HepG2 (cell line): ENCODE measurements at regions not wholly inside any gene's neighbourhood (a gene's known extent, or its start where the extent isn't known, plus 50 kb on each side); places are given as distances from the start of the nearest gene placed in this dataset.

Experiments used
- BRCA1 ChIP-seq: sonication (generic); formaldehyde crosslinking; IDR thresholded peaks from 2 replicates; pipeline ENCODE4 v1.4.0; 2020; ENCODE audit warnings: missing genetic modification reagents
- FOXA1 ChIP-seq, 2 experiments: fragments of 450-650 bp in 1 of 2; sonication (generic) in 1 of 2; formaldehyde crosslinking in 1 of 2; IDR thresholded peaks; 2 replicates each; pipeline versions ENCODE4 v1.4.0 to v1.6.1; 2016 to 2020; ENCODE audit warnings: missing genetic modification reagents in 1 of 2
- FOXK1 ChIP-seq: sonication (generic); formaldehyde crosslinking; IDR thresholded peaks from 2 replicates; pipeline ENCODE4 v1.4.0; 2020; ENCODE audit warnings: low read depth, missing genetic modification reagents, borderline replicate concordance
- FOXO1 ChIP-seq: sonication (generic); formaldehyde crosslinking; IDR thresholded peaks from 2 replicates; pipeline ENCODE4 v1.4.0; 2020; ENCODE audit warnings: missing genetic modification reagents
- HOMEZ ChIP-seq: IDR thresholded peaks from 2 replicates; pipeline ENCODE4 v1.6.1; 2016; ENCODE audit warnings: low read depth
- MED1 ChIP-seq: sonication (generic); formaldehyde crosslinking; IDR thresholded peaks from 2 replicates; pipeline ENCODE4 v1.4.0; 2020; ENCODE audit warnings: missing genetic modification reagents
- NCOA2 ChIP-seq: sonication (generic); formaldehyde crosslinking; IDR thresholded peaks from 2 replicates; pipeline ENCODE4 v1.8.0; 2022; ENCODE audit warnings: inconsistent platforms
- SALL2 ChIP-seq: sonication (generic); formaldehyde crosslinking; IDR thresholded peaks from 2 replicates; pipeline ENCODE4 v1.8.1; 2023; ENCODE audit warnings: mild to moderate bottlenecking, missing genetic modification reagents, inconsistent platforms
- ZBTB3 ChIP-seq: sonication (generic); formaldehyde crosslinking; IDR thresholded peaks from 2 replicates; pipeline ENCODE4 v1.4.0; 2020; ENCODE audit warnings: low read depth, mild to moderate bottlenecking, moderate library complexity, missing genetic modification reagents, borderline replicate concordance
- ZKSCAN8 ChIP-seq: IDR thresholded peaks from 2 replicates; pipeline ENCODE4 v1.6.1; 2016; ENCODE audit warnings: borderline replicate concordance, missing genetic modification reagents, missing compliant biosample characterization
- ZNF20 ChIP-seq: sonication (generic); formaldehyde crosslinking; IDR thresholded peaks from 2 replicates; pipeline ENCODE4 v1.4.0; 2020; ENCODE audit warnings: mild to moderate bottlenecking, moderate library complexity, missing genetic modification reagents
- ZNF30 ChIP-seq: sonication (generic); formaldehyde crosslinking; IDR thresholded peaks from 2 replicates; pipeline ENCODE4 v1.5.0; 2020; ENCODE audit warnings: mild to moderate bottlenecking, missing genetic modification reagents
- ZNF549 ChIP-seq: sonication (generic); formaldehyde crosslinking; IDR thresholded peaks from 2 replicates; pipeline ENCODE4 v1.5.0; 2020; ENCODE audit warnings: missing genetic modification reagents
- ZNF850 ChIP-seq: sonication (generic); formaldehyde crosslinking; conservative IDR thresholded peaks from 2 replicates; pipeline ENCODE4 v1.9.0; 2021; ENCODE audit warnings: mild to moderate bottlenecking, missing genetic modification reagents
- TF ChIP-seq, protein P1 (sequence below): sonication (generic); formaldehyde crosslinking; IDR thresholded peaks from 2 replicates; pipeline ENCODE4 v1.4.0; 2020; ENCODE audit warnings: missing genetic modification reagents
- TF ChIP-seq, protein P2 (sequence below): sonication (generic); formaldehyde crosslinking; IDR thresholded peaks from 2 replicates; pipeline ENCODE4 v1.5.1; 2020; ENCODE audit warnings: mild to moderate bottlenecking, moderate library complexity, missing genetic modification reagents
- TF ChIP-seq, protein P3 (sequence below): sonication (generic); formaldehyde crosslinking; IDR thresholded peaks from 2 replicates; pipeline ENCODE4 v1.4.0; 2020; ENCODE audit warnings: mild to moderate bottlenecking, low read depth, missing genetic modification reagents
- TF ChIP-seq, protein P4 (sequence below), 2 experiments: sonication (generic) in 1 of 2; formaldehyde crosslinking in 1 of 2; IDR thresholded peaks; 2 replicates each; pipeline versions ENCODE4 v1.4.0 to v1.6.1; 2018 to 2020; ENCODE audit warnings: missing genetic modification reagents in 2 of 2, borderline replicate concordance in 1 of 2, low read depth in 1 of 2, mild to moderate bottlenecking in 1 of 2, missing biosample characterization in 1 of 2
- TF ChIP-seq, protein P5 (sequence below): sonication (generic); formaldehyde crosslinking; IDR thresholded peaks from 2 replicates; pipeline ENCODE4 v1.4.0; 2020; ENCODE audit warnings: mild to moderate bottlenecking, missing genetic modification reagents

GRCh38 chr6:137782166-137783039, 84.7 kb upstream of the TNFAIP3 start (continued):
- TF ChIP-seq, protein P1, sequence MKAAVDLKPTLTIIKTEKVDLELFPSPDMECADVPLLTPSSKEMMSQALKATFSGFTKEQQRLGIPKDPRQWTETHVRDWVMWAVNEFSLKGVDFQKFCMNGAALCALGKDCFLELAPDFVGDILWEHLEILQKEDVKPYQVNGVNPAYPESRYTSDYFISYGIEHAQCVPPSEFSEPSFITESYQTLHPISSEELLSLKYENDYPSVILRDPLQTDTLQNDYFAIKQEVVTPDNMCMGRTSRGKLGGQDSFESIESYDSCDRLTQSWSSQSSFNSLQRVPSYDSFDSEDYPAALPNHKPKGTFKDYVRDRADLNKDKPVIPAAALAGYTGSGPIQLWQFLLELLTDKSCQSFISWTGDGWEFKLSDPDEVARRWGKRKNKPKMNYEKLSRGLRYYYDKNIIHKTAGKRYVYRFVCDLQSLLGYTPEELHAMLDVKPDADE (CRISPR knock-in tag): no peak
- TF ChIP-seq ZNF850 (no peak), FOXK1 (CRISPR knock-in tag) (0 out of 2 replicates have a peak, but pooled peaks have one; percentile 20), MED1 (CRISPR knock-in tag) (0 out of 2 replicates have a peak, but pooled peaks have one; percentile 13), ZNF20 (CRISPR knock-in tag) (no peak), ZKSCAN8 (CRISPR knock-in tag) (no peak), ZNF30 (CRISPR knock-in tag) (no peak), BRCA1 (CRISPR knock-in tag) (no peak), ZNF549 (no peak), FOXO1 (CRISPR knock-in tag) (no peak), HOMEZ (0 out of 2 replicates have a peak, but pooled peaks have one; percentile 18), SALL2 (CRISPR knock-in tag) (no peak), FOXA1 (IDR thresholded peaks at IDR 0.05) (no peak), FOXA1 (CRISPR knock-in tag; IDR thresholded peaks at IDR 0.05) (peak; percentile 62), NCOA2 (CRISPR knock-in tag) (peak; percentile 33; the same call in 1 of the 2 replicates), ZBTB3 (peak; percentile 100)
- TF ChIP-seq, protein P2, sequence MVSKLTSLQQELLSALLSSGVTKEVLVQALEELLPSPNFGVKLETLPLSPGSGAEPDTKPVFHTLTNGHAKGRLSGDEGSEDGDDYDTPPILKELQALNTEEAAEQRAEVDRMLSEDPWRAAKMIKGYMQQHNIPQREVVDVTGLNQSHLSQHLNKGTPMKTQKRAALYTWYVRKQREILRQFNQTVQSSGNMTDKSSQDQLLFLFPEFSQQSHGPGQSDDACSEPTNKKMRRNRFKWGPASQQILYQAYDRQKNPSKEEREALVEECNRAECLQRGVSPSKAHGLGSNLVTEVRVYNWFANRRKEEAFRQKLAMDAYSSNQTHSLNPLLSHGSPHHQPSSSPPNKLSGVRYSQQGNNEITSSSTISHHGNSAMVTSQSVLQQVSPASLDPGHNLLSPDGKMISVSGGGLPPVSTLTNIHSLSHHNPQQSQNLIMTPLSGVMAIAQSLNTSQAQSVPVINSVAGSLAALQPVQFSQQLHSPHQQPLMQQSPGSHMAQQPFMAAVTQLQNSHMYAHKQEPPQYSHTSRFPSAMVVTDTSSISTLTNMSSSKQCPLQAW: no peak
- TF ChIP-seq, protein P3, sequence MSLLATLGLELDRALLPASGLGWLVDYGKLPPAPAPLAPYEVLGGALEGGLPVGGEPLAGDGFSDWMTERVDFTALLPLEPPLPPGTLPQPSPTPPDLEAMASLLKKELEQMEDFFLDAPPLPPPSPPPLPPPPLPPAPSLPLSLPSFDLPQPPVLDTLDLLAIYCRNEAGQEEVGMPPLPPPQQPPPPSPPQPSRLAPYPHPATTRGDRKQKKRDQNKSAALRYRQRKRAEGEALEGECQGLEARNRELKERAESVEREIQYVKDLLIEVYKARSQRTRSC: no peak
- TF ChIP-seq, protein P4, sequence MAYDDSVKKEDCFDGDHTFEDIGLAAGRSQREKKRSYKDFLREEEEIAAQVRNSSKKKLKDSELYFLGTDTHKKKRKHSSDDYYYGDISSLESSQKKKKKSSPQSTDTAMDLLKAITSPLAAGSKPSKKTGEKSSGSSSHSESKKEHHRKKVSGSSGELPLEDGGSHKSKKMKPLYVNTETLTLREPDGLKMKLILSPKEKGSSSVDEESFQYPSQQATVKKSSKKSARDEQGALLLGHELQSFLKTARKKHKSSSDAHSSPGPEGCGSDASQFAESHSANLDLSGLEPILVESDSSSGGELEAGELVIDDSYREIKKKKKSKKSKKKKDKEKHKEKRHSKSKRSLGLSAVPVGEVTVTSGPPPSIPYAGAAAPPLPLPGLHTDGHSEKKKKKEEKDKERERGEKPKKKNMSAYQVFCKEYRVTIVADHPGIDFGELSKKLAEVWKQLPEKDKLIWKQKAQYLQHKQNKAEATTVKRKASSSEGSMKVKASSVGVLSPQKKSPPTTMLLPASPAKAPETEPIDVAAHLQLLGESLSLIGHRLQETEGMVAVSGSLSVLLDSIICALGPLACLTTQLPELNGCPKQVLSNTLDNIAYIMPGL (CRISPR knock-in tag; IDR thresholded peaks at IDR 0.05; ENCODE audit: borderline replicate concordance in 1 of 2, low read depth in 1 of 2): no peak
- TF ChIP-seq, protein P5, sequence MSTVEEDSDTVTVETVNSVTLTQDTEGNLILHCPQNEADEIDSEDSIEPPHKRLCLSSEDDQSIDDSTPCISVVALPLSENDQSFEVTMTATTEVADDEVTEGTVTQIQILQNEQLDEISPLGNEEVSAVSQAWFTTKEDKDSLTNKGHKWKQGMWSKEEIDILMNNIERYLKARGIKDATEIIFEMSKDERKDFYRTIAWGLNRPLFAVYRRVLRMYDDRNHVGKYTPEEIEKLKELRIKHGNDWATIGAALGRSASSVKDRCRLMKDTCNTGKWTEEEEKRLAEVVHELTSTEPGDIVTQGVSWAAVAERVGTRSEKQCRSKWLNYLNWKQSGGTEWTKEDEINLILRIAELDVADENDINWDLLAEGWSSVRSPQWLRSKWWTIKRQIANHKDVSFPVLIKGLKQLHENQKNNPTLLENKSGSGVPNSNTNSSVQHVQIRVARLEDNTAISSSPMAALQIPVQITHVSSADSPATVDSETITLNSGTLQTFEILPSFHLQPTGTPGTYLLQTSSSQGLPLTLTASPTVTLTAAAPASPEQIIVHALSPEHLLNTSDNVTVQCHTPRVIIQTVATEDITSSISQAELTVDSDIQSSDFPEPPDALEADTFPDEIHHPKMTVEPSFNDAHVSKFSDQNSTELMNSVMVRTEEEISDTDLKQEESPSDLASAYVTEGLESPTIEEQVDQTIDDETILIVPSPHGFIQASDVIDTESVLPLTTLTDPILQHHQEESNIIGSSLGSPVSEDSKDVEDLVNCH (CRISPR knock-in tag): no peak
